ENCODE measurements at regions not wholly inside any gene's neighbourhood (a gene's known extent, or its start where the extent isn't known, plus 50 kb on each side); places are given as distances from the start of the nearest gene placed in this dataset.
A peak's percentile ranks its signal among the peaks of the same experiment; 100 is the strongest.

DNA sequence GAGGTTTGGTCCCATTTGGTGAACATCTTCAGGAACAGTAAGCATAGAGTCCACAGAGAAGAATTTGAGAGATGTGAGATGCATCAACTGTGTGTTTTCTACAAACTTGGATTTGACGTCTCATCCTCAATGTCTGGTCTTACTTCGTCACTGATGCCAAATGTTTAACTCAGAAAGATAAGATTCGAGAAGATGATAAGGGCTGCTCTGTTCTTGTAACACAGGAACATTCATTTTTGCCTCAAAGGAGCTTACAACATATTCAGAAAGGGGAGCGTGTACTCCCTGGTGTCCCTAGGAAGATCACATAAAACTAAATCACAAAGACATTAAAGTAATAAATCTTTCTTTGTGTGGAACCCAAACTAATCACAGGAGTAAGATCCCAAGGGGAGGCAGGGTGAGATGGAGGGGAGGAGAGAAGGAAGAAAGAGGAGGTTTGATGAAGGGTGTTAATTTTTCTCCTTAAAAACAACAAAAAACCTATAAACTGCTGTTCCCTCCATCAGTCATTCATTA is 247.7 kb upstream of the IRS2 start:
- Histone ChIP-seq H3K27ac (no peak overlapping the region), H3K4me3 (no peak overlapping the region), H3K4me1 (replicated peaks) (no peaks in the 10 kb centered on the region), H3K9me3 (replicated peaks) (no peaks in the 10 kb centered on the region), H3K27me3 (replicated peaks) (no peaks in the 10 kb centered on the region), H3K36me3 (no peaks in the 10 kb centered on the region)
- DNase-seq (ENCODE audit: low read depth in 1 of 2, low spot score in 2 of 2) = no peak

DNA sequence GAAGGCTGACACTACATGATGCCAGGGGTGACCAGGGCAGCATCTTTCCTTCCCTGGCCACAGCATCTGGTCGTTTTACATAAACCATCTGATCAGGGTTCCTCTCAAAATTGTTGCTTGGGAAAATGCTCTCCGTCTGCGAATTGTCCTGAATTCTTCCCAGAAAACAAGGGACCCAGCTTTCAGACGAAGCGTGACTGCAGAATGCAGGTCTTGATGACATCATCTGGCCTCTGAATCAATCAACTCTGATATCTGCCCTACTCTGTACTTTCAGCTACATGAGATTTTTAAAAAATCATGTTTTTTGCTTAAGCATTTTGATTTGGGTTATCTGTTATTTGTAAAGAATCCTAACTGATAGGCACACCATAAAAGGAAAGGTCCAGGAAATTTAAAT is 246.6 kb upstream of the IRS2 start:
- DNase-seq (ENCODE audit: low read depth in 1 of 2, low spot score in 2 of 2) = no peak
- H3K27ac ChIP-seq = no peak overlapping the region
- no peaks in the 10 kb centered on the region for H3K27me3 ChIP-seq (replicated peaks)
- H3K9me3 ChIP-seq (replicated peaks) = no peaks in the 10 kb centered on the region
- H3K36me3 ChIP-seq = no peaks in the 10 kb centered on the region
- H3K4me3 ChIP-seq = no peak overlapping the region
- no peaks in the 10 kb centered on the region for H3K4me1 ChIP-seq (replicated peaks)

DNA sequence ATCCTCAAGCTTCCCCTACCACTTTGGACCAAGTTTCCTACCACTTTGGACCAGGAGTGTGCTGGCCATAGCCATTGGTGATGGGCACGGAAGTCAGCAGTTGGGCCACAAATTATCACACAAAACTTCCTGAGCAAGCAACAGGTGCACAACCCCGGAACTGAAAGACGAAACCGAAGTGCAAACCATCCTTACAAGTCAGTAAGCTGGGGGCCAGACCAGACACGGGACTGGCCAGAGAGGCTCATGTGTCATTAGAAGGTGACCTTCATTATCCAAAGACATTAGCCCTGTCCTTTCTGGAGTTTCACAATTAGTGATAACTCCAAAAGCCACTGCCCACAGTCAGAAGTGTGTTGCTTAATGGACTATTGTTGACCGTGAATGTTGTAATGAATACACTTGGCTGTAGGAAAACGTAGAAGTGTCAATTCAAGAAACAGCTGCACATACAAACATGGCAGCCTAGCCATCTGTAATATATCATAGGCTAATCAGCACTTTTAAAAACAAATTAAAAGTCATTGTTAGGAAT is 244.1 kb upstream of the IRS2 start:
- Histone ChIP-seq H3K9me3 (replicated peaks) (no peaks in the 10 kb centered on the region), H3K27ac (no peak overlapping the region), H3K4me1 (replicated peaks) (no peaks in the 10 kb centered on the region), H3K27me3 (replicated peaks) (no peaks in the 10 kb centered on the region), H3K36me3 (no peaks in the 10 kb centered on the region), H3K4me3 (no peak overlapping the region)
- DNase-seq (ENCODE audit: low read depth in 1 of 2, low spot score in 2 of 2) = no peak

GRCh38 chr13:110028838-110029621 is 242.6 kb upstream of the IRS2 start:
- H3K9me3 ChIP-seq (replicated peaks) = no peaks in the 10 kb centered on the region
- no peaks in the 10 kb centered on the region for H3K36me3 ChIP-seq
- H3K4me1 ChIP-seq (replicated peaks) = peaks cover 6% of the 10 kb centered on the region
- H3K27ac ChIP-seq = no peak overlapping the region
- no peaks in the 10 kb centered on the region for H3K27me3 ChIP-seq (replicated peaks)
- no peak overlapping the region for H3K4me3 ChIP-seq
- no peak for DNase-seq (ENCODE audit: low read depth in 1 of 2, low spot score in 2 of 2)

- no peaks in the 10 kb centered on the region for H3K27me3 ChIP-seq (replicated peaks)
- H3K36me3 ChIP-seq = no peaks in the 10 kb centered on the region
- no peak overlapping the region for H3K27ac ChIP-seq
- no peak overlapping the region for H3K4me3 ChIP-seq
- H3K9me3 ChIP-seq (replicated peaks) = no peaks in the 10 kb centered on the region
- no peak for DNase-seq (ENCODE audit: low read depth in 1 of 2, low spot score in 2 of 2)
- peaks cover 14% of the 10 kb centered on the region for H3K4me1 ChIP-seq (replicated peaks)
These were observed 241.9 kb upstream of the IRS2 start for GRCh38 chr13:110028311-110028710.

DNA sequence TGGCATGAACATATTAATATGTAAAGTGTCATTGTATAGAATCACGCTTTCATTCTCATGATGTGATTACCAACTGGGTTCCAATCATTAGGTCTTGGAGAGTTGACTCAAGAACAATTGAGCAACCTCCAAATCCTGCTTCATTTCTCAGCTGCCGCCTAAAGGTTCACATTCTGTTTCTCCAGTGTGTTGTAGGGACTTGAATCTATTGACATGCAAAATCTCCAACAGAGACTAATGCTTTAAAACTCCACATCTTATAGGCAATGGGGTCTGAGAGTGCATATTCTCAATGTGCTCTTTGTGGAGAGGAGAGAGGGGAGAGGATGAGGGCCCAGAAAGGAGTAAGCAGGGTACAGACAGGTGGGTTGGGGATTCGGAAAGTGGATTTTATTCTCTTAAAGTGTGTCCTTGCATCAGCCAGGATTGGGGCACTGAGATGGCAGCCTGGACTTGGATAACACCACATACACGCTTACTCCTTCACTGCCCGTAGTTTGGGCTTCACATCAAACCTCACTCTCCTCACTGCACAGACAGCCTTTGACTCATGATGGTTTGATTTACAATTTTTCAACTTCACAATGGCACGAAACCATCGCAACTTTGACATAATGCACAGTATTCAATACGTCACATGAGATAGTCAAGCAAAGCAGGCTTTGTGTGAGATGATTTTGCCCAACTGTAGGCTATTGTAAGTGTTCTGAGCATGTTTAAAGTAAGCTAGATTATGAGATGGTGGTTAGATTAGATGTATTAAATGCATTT is 241.3 kb upstream of the IRS2 start:
- Histone ChIP-seq H3K27ac (no peak overlapping the region), H3K9me3 (replicated peaks) (no peaks in the 10 kb centered on the region), H3K4me3 (no peak overlapping the region), H3K36me3 (no peaks in the 10 kb centered on the region), H3K4me1 (replicated peaks) (peaks cover 15% of the 10 kb centered on the region), H3K27me3 (replicated peaks) (no peaks in the 10 kb centered on the region)
- DNase-seq (ENCODE audit: low read depth in 1 of 2, low spot score in 2 of 2) = no peak

DNA sequence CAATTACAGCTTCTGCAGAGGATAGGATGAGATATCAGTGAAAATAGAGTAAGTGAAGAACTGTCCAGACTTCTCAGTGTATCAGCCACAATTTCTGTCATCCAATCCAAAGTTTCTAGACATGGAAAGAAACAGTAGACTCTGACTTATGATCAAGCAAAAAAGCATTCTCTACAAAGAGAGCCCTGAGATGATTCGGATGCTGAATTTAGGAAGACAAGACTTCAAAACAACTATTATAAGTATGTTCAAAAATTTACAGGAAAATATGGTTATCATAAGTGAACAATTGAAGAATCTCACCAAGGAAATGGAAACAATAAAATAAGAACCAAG is 238.2 kb upstream of the IRS2 start:
- Histone ChIP-seq H3K4me1 (replicated peaks) (peaks cover 15% of the 10 kb centered on the region), H3K27me3 (replicated peaks) (no peaks in the 10 kb centered on the region), H3K36me3 (no peaks in the 10 kb centered on the region), H3K27ac (peak overlapping the region; percentile 31), H3K9me3 (replicated peaks) (no peaks in the 10 kb centered on the region), H3K4me3 (no peak overlapping the region)
- DNase-seq (ENCODE audit: low read depth in 1 of 2, low spot score in 2 of 2) = no peak

DNA sequence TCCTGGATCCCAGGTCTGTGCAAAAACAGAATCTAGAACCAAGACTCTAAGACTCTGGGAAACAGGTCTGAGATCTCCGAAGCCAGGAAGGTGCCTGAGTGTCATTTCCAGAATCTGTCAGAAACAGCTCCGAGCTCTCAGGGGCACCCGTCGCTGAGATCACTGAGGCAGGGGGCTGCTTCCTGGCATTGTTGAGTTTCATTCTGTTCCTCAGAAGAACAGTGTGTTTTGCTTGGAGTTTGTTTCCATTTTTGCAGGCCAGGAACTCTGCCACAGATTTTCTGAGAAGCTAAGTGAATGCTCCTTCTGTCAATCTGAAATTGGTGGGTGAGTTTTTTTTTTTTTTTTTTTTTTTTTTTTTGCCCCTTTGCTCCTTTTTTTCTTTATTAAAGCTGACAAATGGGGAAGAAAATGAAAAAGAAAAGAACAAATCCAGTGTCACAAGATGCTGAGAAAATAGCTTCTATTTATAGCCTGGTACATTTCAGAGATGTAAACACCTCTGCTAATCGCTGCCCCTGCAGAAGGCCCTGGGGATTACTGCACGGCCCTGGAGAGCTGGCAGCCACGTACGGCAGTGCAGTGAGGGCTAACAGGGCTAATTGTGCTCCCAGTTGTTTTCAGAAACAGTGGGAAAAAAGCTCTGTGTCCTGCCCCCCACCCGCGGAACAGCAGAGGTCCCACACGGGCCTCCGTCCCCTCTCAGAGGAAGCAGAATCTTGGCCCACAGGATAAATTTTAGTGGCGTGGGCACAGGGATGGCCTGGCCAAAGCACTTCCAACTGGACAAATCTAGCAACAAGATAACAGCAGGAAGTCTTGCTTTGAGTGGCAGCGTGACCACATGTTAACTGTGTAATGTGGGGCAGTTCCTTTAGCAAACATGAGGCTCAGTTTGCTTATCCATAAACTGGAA is 237.6 kb upstream of the IRS2 start:
- H3K36me3 ChIP-seq = no peaks in the 10 kb centered on the region
- H3K27ac ChIP-seq = peak overlapping the region; percentile 31
- H3K4me1 ChIP-seq (replicated peaks) = peaks cover 15% of the 10 kb centered on the region
- H3K9me3 ChIP-seq (replicated peaks) = no peaks in the 10 kb centered on the region
- H3K4me3 ChIP-seq = no peak overlapping the region
- peak in 1 of 2 experiments; percentile 68 for DNase-seq (ENCODE audit: low read depth in 1 of 2, low spot score in 2 of 2)
- no peaks in the 10 kb centered on the region for H3K27me3 ChIP-seq (replicated peaks)

DNA sequence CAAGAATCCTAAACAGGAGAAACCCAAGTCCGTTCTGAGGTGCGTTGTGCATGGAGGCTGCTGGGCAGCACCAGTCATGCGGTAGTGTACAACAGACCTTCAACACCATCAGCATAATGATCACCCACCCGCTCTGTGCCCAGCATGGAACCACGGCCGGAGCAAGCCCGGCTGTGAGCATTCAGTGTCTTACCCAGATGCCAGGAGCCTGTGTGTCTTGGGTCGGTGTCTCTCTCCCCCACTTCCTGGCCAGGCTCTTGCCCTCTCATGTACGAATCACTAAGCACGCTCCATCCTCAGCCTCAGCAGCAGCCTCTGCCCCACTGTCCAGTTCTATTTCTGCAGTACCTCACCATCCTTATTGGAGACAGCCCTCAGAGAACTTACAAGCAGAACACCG is 231.6 kb upstream of the IRS2 start:
- DNase-seq (ENCODE audit: low read depth in 1 of 2, low spot score in 2 of 2) = no peak
- Histone ChIP-seq H3K9me3 (replicated peaks) (no peaks in the 10 kb centered on the region), H3K27me3 (replicated peaks) (no peaks in the 10 kb centered on the region), H3K4me3 (no peak overlapping the region), H3K36me3 (no peaks in the 10 kb centered on the region), H3K4me1 (replicated peaks) (peaks cover 44% of the 10 kb centered on the region), H3K27ac (peak overlapping the region; percentile 93)

DNA sequence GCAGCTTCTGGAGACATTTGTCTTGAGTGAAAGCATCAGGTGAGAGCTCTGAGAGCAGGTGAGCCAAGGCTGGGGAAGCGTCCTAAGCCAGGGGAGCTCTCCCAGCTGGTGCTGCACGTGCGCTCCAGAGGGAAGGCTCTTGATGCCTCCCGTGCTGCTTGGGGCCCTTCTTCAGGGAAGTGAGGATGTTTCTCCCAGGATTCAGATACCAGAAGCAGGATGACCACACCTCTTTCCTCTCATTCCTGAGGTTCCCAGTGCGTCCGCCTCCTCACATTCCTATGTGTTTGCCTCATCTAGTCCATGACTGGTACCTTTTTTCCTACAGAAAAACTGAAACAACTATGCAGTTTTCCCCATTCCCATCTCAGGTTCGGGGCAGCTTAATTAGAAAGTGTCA is 231.0 kb upstream of the IRS2 start:
- H3K27ac ChIP-seq = peak overlapping the region; percentile 93
- H3K27me3 ChIP-seq (replicated peaks) = no peaks in the 10 kb centered on the region
- H3K9me3 ChIP-seq (replicated peaks) = no peaks in the 10 kb centered on the region
- DNase-seq (ENCODE audit: low read depth in 1 of 2, low spot score in 2 of 2) = peak; percentile 96 to 98
- no peak overlapping the region for H3K4me3 ChIP-seq
- peaks cover 51% of the 10 kb centered on the region for H3K4me1 ChIP-seq (replicated peaks)
- no peaks in the 10 kb centered on the region for H3K36me3 ChIP-seq

DNA sequence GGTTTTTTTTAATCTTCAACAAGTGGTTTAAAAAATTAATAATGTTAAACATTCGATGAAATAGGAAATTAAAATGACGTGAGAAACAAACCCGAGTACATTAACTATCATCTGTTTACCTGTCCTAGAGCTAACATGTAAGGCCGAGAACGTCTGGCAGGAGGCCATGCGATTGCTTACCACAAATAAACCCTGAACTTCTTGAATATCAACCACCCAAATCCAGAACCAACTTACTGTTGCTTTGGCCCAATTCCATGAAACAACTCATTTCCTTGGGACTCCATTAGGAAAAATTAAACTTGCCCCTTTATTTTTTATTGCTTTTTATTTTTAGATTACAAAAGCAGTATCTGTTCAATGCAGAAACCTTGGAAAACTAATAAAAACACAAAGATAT is 228.9 kb upstream of the IRS2 start:
- Histone ChIP-seq H3K9me3 (replicated peaks) (no peaks in the 10 kb centered on the region), H3K27me3 (replicated peaks) (no peaks in the 10 kb centered on the region), H3K4me3 (no peak overlapping the region), H3K27ac (peak overlapping the region; percentile 1; the same call in 1 of the 2 replicates), H3K36me3 (no peaks in the 10 kb centered on the region), H3K4me1 (replicated peaks) (peaks cover 68% of the 10 kb centered on the region)
- no peak for DNase-seq (ENCODE audit: low read depth in 1 of 2, low spot score in 2 of 2)

DNA sequence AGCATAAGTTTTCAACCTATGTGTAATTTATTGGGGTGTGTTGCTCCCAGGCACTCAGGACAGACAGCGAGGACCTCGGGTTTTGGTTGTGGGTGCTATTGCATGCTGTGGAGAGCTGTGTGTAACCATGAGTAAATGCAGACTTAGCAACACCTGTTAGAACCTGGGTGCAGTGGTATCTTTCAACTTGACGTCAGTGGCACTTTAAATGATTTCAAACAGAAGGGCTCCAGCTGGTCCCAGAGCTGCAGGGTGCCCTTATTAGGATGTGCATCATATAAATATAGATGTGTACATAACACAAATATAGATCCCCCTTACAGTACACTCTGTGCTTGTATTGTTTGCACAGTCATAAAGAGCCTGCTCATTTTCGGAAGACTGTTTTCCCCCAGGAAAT is 228.3 kb upstream of the IRS2 start:
- H3K9me3 ChIP-seq (replicated peaks) = no peaks in the 10 kb centered on the region
- no peak for DNase-seq (ENCODE audit: low read depth in 1 of 2, low spot score in 2 of 2)
- peaks cover 68% of the 10 kb centered on the region for H3K4me1 ChIP-seq (replicated peaks)
- no peak overlapping the region for H3K27ac ChIP-seq
- no peaks in the 10 kb centered on the region for H3K27me3 ChIP-seq (replicated peaks)
- H3K36me3 ChIP-seq = no peaks in the 10 kb centered on the region
- no peak overlapping the region for H3K4me3 ChIP-seq

DNA sequence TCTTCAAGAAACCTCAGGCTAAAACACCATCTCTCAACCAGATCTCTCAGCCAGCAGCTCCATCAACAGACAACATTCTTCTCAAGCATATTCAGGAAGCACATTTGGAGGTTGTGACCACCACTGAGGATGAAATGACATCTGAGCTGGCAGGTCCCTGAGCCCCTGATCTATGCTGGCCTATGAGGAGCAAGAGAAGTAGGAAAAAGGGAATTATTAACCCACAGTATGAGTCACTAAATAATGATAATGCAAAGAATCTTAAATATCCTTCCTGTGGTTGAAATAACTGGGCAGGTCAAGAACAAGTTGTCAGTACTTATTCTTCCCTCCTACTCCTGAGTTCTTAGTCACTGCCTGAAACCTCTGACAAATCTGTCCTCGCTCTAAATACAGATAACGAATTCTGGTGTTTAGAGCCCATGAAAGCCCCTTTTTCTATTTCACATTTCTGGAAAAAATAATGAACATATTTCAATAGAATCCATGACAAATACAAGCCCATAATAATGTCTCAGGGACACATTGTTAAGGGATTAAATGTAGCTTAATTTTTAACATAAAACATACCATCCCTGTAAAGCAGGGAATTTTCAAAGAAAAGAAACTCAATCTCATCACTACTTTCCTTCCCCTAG is 225.8 kb upstream of the IRS2 start:
- Histone ChIP-seq H3K4me3 (no peak overlapping the region), H3K4me1 (replicated peaks) (peaks cover 55% of the 10 kb centered on the region), H3K27ac (peak overlapping the region; percentile 91), H3K36me3 (no peaks in the 10 kb centered on the region), H3K27me3 (replicated peaks) (no peaks in the 10 kb centered on the region), H3K9me3 (replicated peaks) (no peaks in the 10 kb centered on the region)
- DNase-seq (ENCODE audit: low read depth in 1 of 2, low spot score in 2 of 2) = peak; percentile 95 to 99

All from SJSA1 (cell line).